OCI-LY7 (cell line): ENCODE measurements at regions not wholly inside any gene's neighbourhood (a gene's known extent, or its start where the extent isn't known, plus 50 kb on each side); places are given as distances from the start of the nearest gene placed in this dataset.

Experiments used
- EZH2phosphoT487 ChIP-seq: fragments of 200-600 bp; sonication (generic); IDR thresholded peaks from 2 replicates; pipeline ENCODE4 v1.6.1; 2018; ENCODE audit warnings: low read depth, borderline replicate concordance, mild to moderate bottlenecking, mixed run types, antibody characterized with exemption, low read length, moderate library complexity, mixed read lengths
- TF ChIP-seq, protein P1 (sequence below): fragments of 200-600 bp; sonication (generic); conservative IDR thresholded peaks from 2 replicates; pipeline ENCODE4 v1.5.1; 2014; ENCODE audit warnings: mild to moderate bottlenecking, antibody characterized with exemption, low read length, moderate library complexity, mixed read lengths

GRCh38 chr10:31647861-31648260 is 280.8 kb downstream of the ARHGAP12 start:
- TF ChIP-seq, protein P1, sequence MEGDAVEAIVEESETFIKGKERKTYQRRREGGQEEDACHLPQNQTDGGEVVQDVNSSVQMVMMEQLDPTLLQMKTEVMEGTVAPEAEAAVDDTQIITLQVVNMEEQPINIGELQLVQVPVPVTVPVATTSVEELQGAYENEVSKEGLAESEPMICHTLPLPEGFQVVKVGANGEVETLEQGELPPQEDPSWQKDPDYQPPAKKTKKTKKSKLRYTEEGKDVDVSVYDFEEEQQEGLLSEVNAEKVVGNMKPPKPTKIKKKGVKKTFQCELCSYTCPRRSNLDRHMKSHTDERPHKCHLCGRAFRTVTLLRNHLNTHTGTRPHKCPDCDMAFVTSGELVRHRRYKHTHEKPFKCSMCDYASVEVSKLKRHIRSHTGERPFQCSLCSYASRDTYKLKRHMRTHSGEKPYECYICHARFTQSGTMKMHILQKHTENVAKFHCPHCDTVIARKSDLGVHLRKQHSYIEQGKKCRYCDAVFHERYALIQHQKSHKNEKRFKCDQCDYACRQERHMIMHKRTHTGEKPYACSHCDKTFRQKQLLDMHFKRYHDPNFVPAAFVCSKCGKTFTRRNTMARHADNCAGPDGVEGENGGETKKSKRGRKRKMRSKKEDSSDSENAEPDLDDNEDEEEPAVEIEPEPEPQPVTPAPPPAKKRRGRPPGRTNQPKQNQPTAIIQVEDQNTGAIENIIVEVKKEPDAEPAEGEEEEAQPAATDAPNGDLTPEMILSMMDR = no peak
- no peak for TF ChIP-seq EZH2phosphoT487
